Astrocyte (in vitro differentiated cells and primary cell): ENCODE measurements at regions not wholly inside any gene's neighbourhood (a gene's known extent, or its start where the extent isn't known, plus 50 kb on each side); places are given as distances from the start of the nearest gene placed in this dataset.

ENCODE experiments used
- DNase-seq: peaks from one replicate; pipeline ENCODE4 v3.0.0-alpha.2; 2010; ENCODE audit warnings: low read depth
- FAIRE-seq: peaks from 2 replicates; lab custom pipeline; 2011; peaks lifted over from hg19 to GRCh38; lab: Jason Lieb, UNC
- H2AFZ ChIP-seq: 2 replicates; pipeline ENCODE4 v1.6.0; 2012; ENCODE audit warnings: low read depth, low read length, inconsistent platforms
- H3K27ac ChIP-seq: 2 replicates; pipeline ENCODE4 v1.5.1; 2011; ENCODE audit warnings: low read depth, low read length, inconsistent platforms
- H3K27me3 ChIP-seq: 2 replicates; pipeline ENCODE4 v1.6.0; 2011; ENCODE audit warnings: low read length, inconsistent platforms; ENCODE audit not compliant: insufficient read depth
- H3K36me3 ChIP-seq: 2 replicates; pipeline ENCODE4 v1.5.1; 2011; ENCODE audit warnings: low read length, inconsistent platforms; ENCODE audit not compliant: insufficient read depth
- H3K4me1 ChIP-seq: 2 replicates; pipeline ENCODE4 v1.5.1; 2011; ENCODE audit warnings: low read length, inconsistent platforms; ENCODE audit not compliant: insufficient read depth
- H3K4me2 ChIP-seq: 2 replicates; pipeline ENCODE4 v1.6.0; 2012; ENCODE audit warnings: low read length, inconsistent platforms
- H3K4me3 ChIP-seq: 2 replicates; pipeline ENCODE4 v1.5.1; 2011; ENCODE audit warnings: low read depth, mild to moderate bottlenecking, low read length, inconsistent platforms; ENCODE audit not compliant: insufficient read depth
- H3K79me2 ChIP-seq: 2 replicates; pipeline ENCODE4 v1.6.0; 2012; ENCODE audit warnings: mild to moderate bottlenecking, low read length, inconsistent platforms; ENCODE audit not compliant: insufficient read depth
- H3K9ac ChIP-seq: 2 replicates; pipeline ENCODE4 v1.6.0; 2012; ENCODE audit warnings: mild to moderate bottlenecking, low read length, inconsistent platforms
- H3K9me3 ChIP-seq: 2 replicates; pipeline ENCODE4 v1.5.1; 2012; ENCODE audit warnings: low read depth, mild to moderate bottlenecking, low read length, inconsistent platforms; ENCODE audit not compliant: insufficient read depth
- H4K20me1 ChIP-seq: 2 replicates; pipeline ENCODE4 v1.6.0; 2012; ENCODE audit warnings: low read length, inconsistent platforms; ENCODE audit not compliant: insufficient read depth
- H3K27ac Mint-ChIP-seq: one replicate; pipeline ENCODE4 v1.8.0; 2021; ENCODE audit warnings: mild to moderate bottlenecking, mixed read lengths; ENCODE audit not compliant: unreplicated experiment
- H3K27me3 Mint-ChIP-seq: one replicate; pipeline ENCODE4 v1.8.0; 2021; ENCODE audit warnings: low read depth, mixed read lengths; ENCODE audit not compliant: unreplicated experiment
- H3K36me3 Mint-ChIP-seq: one replicate; pipeline ENCODE4 v1.8.0; 2021; ENCODE audit warnings: low read depth, mixed read lengths; ENCODE audit not compliant: unreplicated experiment
- H3K4me1 Mint-ChIP-seq: one replicate; pipeline ENCODE4 v1.8.0; 2021; ENCODE audit warnings: low read depth, mixed read lengths; ENCODE audit not compliant: unreplicated experiment
- H3K4me3 Mint-ChIP-seq: one replicate; pipeline ENCODE4 v1.8.0; 2021; ENCODE audit warnings: mild to moderate bottlenecking, moderate library complexity, mixed read lengths; ENCODE audit not compliant: unreplicated experiment
- H3K9me3 Mint-ChIP-seq: one replicate; pipeline ENCODE4 v1.8.0; 2021; ENCODE audit warnings: mild to moderate bottlenecking, mixed read lengths; ENCODE audit not compliant: unreplicated experiment
- CTCF ChIP-seq: IDR thresholded peaks from 2 replicates; pipeline ENCODE4 v1.5.1; 2011; ENCODE audit warnings: low read depth, mild to moderate bottlenecking, inconsistent platforms, low read length, moderate library complexity; ENCODE audit not compliant: insufficient read depth
- EZH2 ChIP-seq: IDR thresholded peaks from 2 replicates; pipeline ENCODE4 v1.6.1; 2012; ENCODE audit warnings: mild to moderate bottlenecking, low read length, inconsistent platforms; ENCODE audit not compliant: insufficient read depth

GRCh38 chrX:103883533-103883932, 51.5 kb upstream of the RAB9B start:
- Mint-ChIP-seq H3K4me3 (no peak overlapping the region), H3K4me1 (peaks cover 10% of the 10 kb centered on the region), H3K27me3 (no peaks in the 10 kb centered on the region), H3K27ac (no peak overlapping the region), H3K36me3 (no peaks in the 10 kb centered on the region), H3K9me3 (no peaks in the 10 kb centered on the region)
- Histone ChIP-seq H3K27ac (no peak overlapping the region), H2AFZ (no peak overlapping the region), H3K36me3 (no peaks in the 10 kb centered on the region), H3K79me2 (no peaks in the 10 kb centered on the region), H3K4me1 (peaks cover 12% of the 10 kb centered on the region), H4K20me1 (no peaks in the 10 kb centered on the region), H3K4me2 (no peak overlapping the region), H3K9me3 (no peaks in the 10 kb centered on the region), H3K9ac (no peak overlapping the region), H3K4me3 (no peak overlapping the region), H3K27me3 (no peaks in the 10 kb centered on the region)
- TF ChIP-seq CTCF = no peak
- TF ChIP-seq EZH2 = no peak
- FAIRE-seq (peak; percentile 88), DNase-seq (no peak)

- Mint-ChIP-seq H3K4me3 (no peak overlapping the region), H3K27me3 (no peaks in the 10 kb centered on the region), H3K36me3 (no peaks in the 10 kb centered on the region), H3K27ac (no peak overlapping the region), H3K9me3 (no peaks in the 10 kb centered on the region), H3K4me1 (peaks cover 14% of the 10 kb centered on the region)
- no peak for TF ChIP-seq CTCF
- TF ChIP-seq EZH2 = no peak
- FAIRE-seq (no peak), DNase-seq (no peak)
- Histone ChIP-seq H3K9ac (no peak overlapping the region), H3K4me1 (peaks cover 13% of the 10 kb centered on the region), H3K79me2 (no peaks in the 10 kb centered on the region), H3K36me3 (no peaks in the 10 kb centered on the region), H3K27me3 (no peaks in the 10 kb centered on the region), H3K9me3 (no peaks in the 10 kb centered on the region), H3K4me2 (no peak overlapping the region), H4K20me1 (no peaks in the 10 kb centered on the region), H3K27ac (no peak overlapping the region), H3K4me3 (no peak overlapping the region), H2AFZ (no peak overlapping the region)
Measured at GRCh38 chrX:103882999-103883398, 50.9 kb upstream of the RAB9B start.
